Liver (tissue), 8 donors: ENCODE measurements at regions not wholly inside any gene's neighbourhood (a gene's known extent, or its start where the extent isn't known, plus 50 kb on each side); places are given as distances from the start of the nearest gene placed in this dataset.

ENCODE experiments used
- DNase-seq: peaks from one replicate; pipeline ENCODE4 v3.0.0-alpha.2; 2017; ENCODE audit warnings: low spot score
- H3K27ac ChIP-seq, 2 donors: one replicate each; pipeline ENCODE4 v1.7.0; 2013; ENCODE audit warnings: inconsistent platforms in 2 of 2, low read length in 2 of 2, control low read depth in 1 of 2, low read depth in 1 of 2, mild to moderate bottlenecking in 1 of 2
- H3K27me3 ChIP-seq, 4 donors: one replicate each; pipeline versions ENCODE4 v1.6.1 to v1.7.0; 2013; ENCODE audit warnings: low read length in 3 of 4, inconsistent platforms in 1 of 4, mild to moderate bottlenecking in 1 of 4, moderate library complexity in 1 of 4; ENCODE audit not compliant: control insufficient read depth in 4 of 4, insufficient read depth in 4 of 4
- H3K36me3 ChIP-seq, 4 donors: one replicate each; pipeline versions ENCODE4 v1.6.1 to v1.7.0; 2013; ENCODE audit warnings: low read length in 3 of 4, mild to moderate bottlenecking in 3 of 4, low read depth in 1 of 4, moderate library complexity in 1 of 4; ENCODE audit not compliant: control insufficient read depth in 4 of 4, insufficient read depth in 3 of 4
- H3K4me1 ChIP-seq, 4 donors: one replicate each; pipeline versions ENCODE4 v1.6.1 to v1.7.0; 2013; ENCODE audit warnings: low read length in 3 of 4, mild to moderate bottlenecking in 3 of 4, moderate library complexity in 1 of 4; ENCODE audit not compliant: control insufficient read depth in 4 of 4, insufficient read depth in 4 of 4
- H3K4me3 ChIP-seq, 3 donors: one replicate each; pipeline versions ENCODE4 v1.6.1 to v1.7.0; 2013; ENCODE audit warnings: low read length in 3 of 3, control low read depth in 1 of 3, low read depth in 1 of 3, mild to moderate bottlenecking in 1 of 3
- H3K9ac ChIP-seq, 2 donors: one replicate each; pipeline ENCODE4 v1.7.0; 2013; ENCODE audit warnings: low read length in 2 of 2, mild to moderate bottlenecking in 2 of 2, moderate library complexity in 2 of 2, control low read depth in 1 of 2, low read depth in 1 of 2
- H3K9me3 ChIP-seq, 4 donors: one replicate each; pipeline versions ENCODE4 v1.6.1 to v1.7.0; 2013; ENCODE audit warnings: low read length in 3 of 4; ENCODE audit not compliant: control insufficient read depth in 4 of 4
- ATF3 ChIP-seq: IDR thresholded peaks from 2 replicates; pipeline ENCODE4 v1.6.1; 2016; ENCODE audit warnings: antibody characterized with exemption
- CTCF ChIP-seq: fragments of 150-350 bp; IDR thresholded peaks from 2 replicates; pipeline ENCODE4 v1.5.1; 2017; ENCODE audit warnings: improper control_type of control experiment, low read depth, low read length; ENCODE audit not compliant: missing input control
- EGR1 ChIP-seq, 2 donors: IDR thresholded peaks; 2 replicates each; pipeline ENCODE4 v1.6.1; 2016 to 2018; ENCODE audit warnings: antibody characterized with exemption in 2 of 2, low read depth in 2 of 2
- FOXA1 ChIP-seq: IDR thresholded peaks from 2 replicates; pipeline ENCODE4 v1.6.1; 2016; ENCODE audit warnings: antibody characterized with exemption
- FOXA2 ChIP-seq: IDR thresholded peaks from 2 replicates; pipeline ENCODE4 v1.6.1; 2016; ENCODE audit warnings: antibody characterized with exemption
- GABPA ChIP-seq, 2 donors: IDR thresholded peaks in 1 of 2; conservative IDR thresholded peaks in 1 of 2; 2 replicates each; pipeline ENCODE4 v1.6.1; 2016; ENCODE audit warnings: antibody characterized with exemption in 2 of 2, mild to moderate bottlenecking in 1 of 2, moderate library complexity in 1 of 2
- HNF4A ChIP-seq, 2 donors: conservative IDR thresholded peaks; 2 replicates each; pipeline ENCODE4 v1.6.1; 2016; ENCODE audit warnings: antibody characterized with exemption in 2 of 2, mild to moderate bottlenecking in 2 of 2
- HNF4G ChIP-seq: IDR thresholded peaks from 2 replicates; pipeline ENCODE4 v1.6.1; 2016; ENCODE audit warnings: antibody characterized with exemption
- JUND ChIP-seq, 2 donors: IDR thresholded peaks; 2 replicates each; pipeline ENCODE4 v1.6.1; 2016; ENCODE audit warnings: antibody characterized with exemption in 2 of 2
- MAX ChIP-seq: IDR thresholded peaks from 2 replicates; pipeline ENCODE4 v1.6.1; 2016; ENCODE audit warnings: antibody characterized with exemption
- NR2F2 ChIP-seq: IDR thresholded peaks from 2 replicates; pipeline ENCODE4 v1.6.1; 2016; ENCODE audit warnings: antibody characterized with exemption
- RAD21 ChIP-seq, 2 donors: IDR thresholded peaks; 2 replicates each; pipeline ENCODE4 v1.6.1; 2016; ENCODE audit warnings: antibody characterized with exemption in 2 of 2, mild to moderate bottlenecking in 2 of 2
- REST ChIP-seq: IDR thresholded peaks from 2 replicates; pipeline ENCODE4 v1.6.1; 2016; ENCODE audit warnings: antibody characterized with exemption, mild to moderate bottlenecking
- SP1 ChIP-seq: IDR thresholded peaks from 2 replicates; pipeline ENCODE4 v1.6.1; 2018; ENCODE audit warnings: antibody characterized with exemption, mild to moderate bottlenecking
- TAF1 ChIP-seq: conservative IDR thresholded peaks from 2 replicates; pipeline ENCODE4 v1.6.1; 2016; ENCODE audit warnings: antibody characterized with exemption, mild to moderate bottlenecking
- ZBTB33 ChIP-seq: IDR thresholded peaks from 2 replicates; pipeline ENCODE4 v1.6.1; 2016; ENCODE audit warnings: antibody characterized with exemption
- WGBS: extraction: QIAGEN DNeasy Blood & Tissue Kit; methylation state at CpG from one replicate; pipeline ENCODE4 v1.1.7; 2013; 5-methylcytosine and 5-hydroxymethylcytosine counted together
- donor health status: healthy.
- donor health status: healthy.
- donor health status: healthy.
- donor health status: healthy.
- donor health status: healthy.

GRCh38 chr2:103945083-103945482 is 908.8 kb upstream of the POU3F3 start:
- no peak overlapping the region for H3K4me3 ChIP-seq
- no peak for TF ChIP-seq FOXA2
- TF ChIP-seq EGR1 (IDR thresholded peaks at IDR 0.05; ENCODE audit: low read depth in 2 of 2), result no peak
- TF ChIP-seq TAF1, result no peak
- TF ChIP-seq REST, result no peak
- no peak for TF ChIP-seq FOXA1
- no peak for TF ChIP-seq GABPA (IDR thresholded peaks at IDR 0.05 in 1 of 2, conservative IDR thresholded peaks at IDR 0.05 in 1 of 2)
- TF ChIP-seq CTCF, result no peak
- no peaks in the 10 kb centered on the region for H3K4me1 ChIP-seq
- H3K9me3 ChIP-seq, result peaks cover 0 to 7% (median 0%) of the 10 kb centered on the region in 4 donors
- H3K9ac ChIP-seq, result no peak overlapping the region
- 71% methylated on average over 2 of the region's 2 CpGs for WGBS
- no peak overlapping the region for H3K27ac ChIP-seq
- no peak for DNase-seq
- no peaks in the 10 kb centered on the region for H3K36me3 ChIP-seq
- H3K27me3 ChIP-seq, result no peaks in the 10 kb centered on the region

GRCh38 chr2:103959174-103960128 is 894.5 kb upstream of the POU3F3 start:
- 24% methylated on average over 9 of the region's 9 CpGs for WGBS
- Histone ChIP-seq H3K9me3 (no peaks in the 10 kb centered on the region), H3K27me3 (no peaks in the 10 kb centered on the region), H3K4me1 (peaks cover 0 to 29% (median 25%) of the 10 kb centered on the region in 4 donors), H3K4me3 (no peak overlapping the region), H3K36me3 (no peaks in the 10 kb centered on the region), H3K27ac (no peak overlapping the region), H3K9ac (peak overlapping the region in 1 of 2 donors; percentile 13)
- DNase-seq, result peak; percentile 35
- TF ChIP-seq ATF3 (no peak), NR2F2 (no peak), MAX (no peak), REST (no peak), FOXA2 (peak; percentile 45), RAD21 (IDR thresholded peaks at IDR 0.05) (peak; percentile 83 to 85), CTCF (peak; percentile 76), GABPA (IDR thresholded peaks at IDR 0.05 in 1 of 2, conservative IDR thresholded peaks at IDR 0.05 in 1 of 2) (peak in 1 of 2 donors; percentile 11), JUND (IDR thresholded peaks at IDR 0.05) (no peak), HNF4A (conservative IDR thresholded peaks at IDR 0.05) (peak; percentile 59 to 68), HNF4G (peak; percentile 16), SP1 (no peak), ZBTB33 (no peak)
